ENCODE measurements at regions not wholly inside any gene's neighbourhood (a gene's known extent, or its start where the extent isn't known, plus 50 kb on each side); places are given as distances from the start of the nearest gene placed in this dataset.
A peak's percentile ranks its signal among the peaks of the same experiment; 100 is the strongest.

DNA sequence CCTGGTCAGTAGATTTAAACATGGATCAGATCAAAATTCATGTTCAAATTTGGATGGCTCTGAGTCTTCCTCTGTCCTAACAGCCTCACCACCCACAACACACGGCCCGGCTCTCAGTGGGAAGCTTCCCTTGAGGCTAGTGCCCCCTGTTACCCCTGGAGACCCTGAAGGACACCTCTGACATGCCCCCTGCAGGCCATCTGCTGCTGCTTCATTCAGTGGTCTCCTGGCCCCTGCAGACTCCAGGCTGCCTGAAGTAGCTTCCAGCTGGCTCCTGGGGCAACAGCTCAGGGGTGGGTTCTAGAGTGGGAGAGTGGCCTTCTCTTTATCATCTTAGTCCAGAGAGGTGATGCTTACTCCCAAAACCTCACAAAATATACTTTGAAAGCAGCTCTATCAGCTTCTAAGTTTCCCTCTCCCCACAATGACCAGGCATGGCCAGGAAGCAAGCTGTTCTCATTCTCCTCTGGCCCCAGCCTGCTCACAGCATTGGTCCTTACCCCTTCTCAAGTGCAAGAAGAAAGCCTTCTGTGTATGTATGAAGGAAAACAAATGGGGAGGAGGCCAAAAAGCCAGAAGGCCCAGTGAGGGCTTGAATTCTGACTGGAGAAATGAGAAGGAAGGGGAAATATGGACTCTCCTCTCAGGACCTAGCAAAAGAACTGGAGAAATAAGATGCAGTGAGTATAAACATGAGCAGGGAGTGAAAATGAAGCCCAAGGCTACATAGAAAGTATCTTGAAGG is 189.6 kb upstream of the INHBA start:
- TF ChIP-seq, protein P1, sequence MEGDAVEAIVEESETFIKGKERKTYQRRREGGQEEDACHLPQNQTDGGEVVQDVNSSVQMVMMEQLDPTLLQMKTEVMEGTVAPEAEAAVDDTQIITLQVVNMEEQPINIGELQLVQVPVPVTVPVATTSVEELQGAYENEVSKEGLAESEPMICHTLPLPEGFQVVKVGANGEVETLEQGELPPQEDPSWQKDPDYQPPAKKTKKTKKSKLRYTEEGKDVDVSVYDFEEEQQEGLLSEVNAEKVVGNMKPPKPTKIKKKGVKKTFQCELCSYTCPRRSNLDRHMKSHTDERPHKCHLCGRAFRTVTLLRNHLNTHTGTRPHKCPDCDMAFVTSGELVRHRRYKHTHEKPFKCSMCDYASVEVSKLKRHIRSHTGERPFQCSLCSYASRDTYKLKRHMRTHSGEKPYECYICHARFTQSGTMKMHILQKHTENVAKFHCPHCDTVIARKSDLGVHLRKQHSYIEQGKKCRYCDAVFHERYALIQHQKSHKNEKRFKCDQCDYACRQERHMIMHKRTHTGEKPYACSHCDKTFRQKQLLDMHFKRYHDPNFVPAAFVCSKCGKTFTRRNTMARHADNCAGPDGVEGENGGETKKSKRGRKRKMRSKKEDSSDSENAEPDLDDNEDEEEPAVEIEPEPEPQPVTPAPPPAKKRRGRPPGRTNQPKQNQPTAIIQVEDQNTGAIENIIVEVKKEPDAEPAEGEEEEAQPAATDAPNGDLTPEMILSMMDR (IDR thresholded peaks at IDR 0.05; ENCODE audit: unreplicated experiment) = peak; percentile 20
- no peak overlapping the region for H3K27ac Mint-ChIP-seq (ENCODE audit: unreplicated experiment)
- H3K9me3 Mint-ChIP-seq (ENCODE audit: unreplicated experiment) = no peaks in the 10 kb centered on the region
- no peaks in the 10 kb centered on the region for H3K27me3 Mint-ChIP-seq (ENCODE audit: unreplicated experiment)
- no peaks in the 10 kb centered on the region for H3K36me3 Mint-ChIP-seq (ENCODE audit: low read depth, unreplicated experiment)
- DNase-seq (ENCODE audit: low spot score) = peak; percentile 37
- no peaks in the 10 kb centered on the region for H3K4me1 Mint-ChIP-seq (ENCODE audit: unreplicated experiment)
- no peak overlapping the region for H3K4me3 Mint-ChIP-seq (ENCODE audit: unreplicated experiment)

DNA sequence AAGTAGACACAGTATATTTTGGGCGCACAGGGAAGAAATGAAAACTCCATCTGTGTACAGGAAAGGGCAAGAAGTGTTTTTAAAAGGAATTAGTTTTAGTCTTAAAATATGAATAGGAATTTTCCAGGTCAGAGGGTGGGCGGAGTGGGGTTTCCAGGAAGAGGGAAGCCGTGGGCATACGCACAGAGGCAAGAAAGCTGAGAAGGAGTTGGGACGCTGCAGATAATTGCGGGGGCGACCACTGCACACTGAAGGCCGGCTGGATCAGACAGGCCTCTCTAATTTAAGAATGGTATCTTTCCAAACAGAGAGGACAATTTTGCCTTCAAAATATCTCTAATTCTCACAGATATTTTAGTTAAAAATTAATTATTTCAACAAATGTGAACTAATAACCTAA is 189.1 kb upstream of the INHBA start:
- no peaks in the 10 kb centered on the region for H3K36me3 Mint-ChIP-seq (ENCODE audit: low read depth, unreplicated experiment)

DNA sequence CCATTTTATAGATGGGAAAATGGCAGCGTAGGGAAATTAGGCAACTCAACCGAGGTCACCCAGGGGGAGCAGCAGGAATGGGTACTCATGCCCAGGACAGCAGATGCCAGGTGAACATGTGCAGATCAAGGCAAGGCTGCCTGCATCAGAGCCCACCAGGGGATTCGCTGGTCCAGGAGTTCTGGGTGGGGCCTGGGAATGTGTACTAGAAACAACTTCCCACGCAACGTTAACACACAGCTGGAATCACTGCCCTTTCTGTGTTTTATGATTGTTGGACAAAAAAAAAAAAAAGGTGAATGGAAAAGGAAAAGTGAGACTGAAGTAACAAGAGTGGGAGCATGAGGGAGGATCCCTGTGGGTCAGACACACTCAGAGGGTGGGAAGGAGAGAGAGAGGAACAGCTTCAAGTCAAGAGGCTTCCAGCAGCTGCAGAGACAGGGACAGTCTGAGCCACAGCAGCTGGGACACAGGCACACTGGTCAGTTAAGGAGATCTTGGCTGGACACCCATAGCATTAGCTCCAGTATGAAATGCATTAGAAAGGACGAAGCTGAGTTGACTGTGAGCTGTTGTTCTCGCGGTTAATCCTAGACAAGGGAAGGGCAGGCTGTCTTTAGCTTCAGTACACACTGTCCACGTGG is 187.9 kb upstream of the INHBA start:
- H3K27ac Mint-ChIP-seq (ENCODE audit: unreplicated experiment) = no peak overlapping the region

More for the DNA sequence above, 189.1 kb upstream of the INHBA start:
- H3K4me1 Mint-ChIP-seq (ENCODE audit: unreplicated experiment) = no peaks in the 10 kb centered on the region
- no peaks in the 10 kb centered on the region for H3K9me3 Mint-ChIP-seq (ENCODE audit: unreplicated experiment)
- H3K27me3 Mint-ChIP-seq (ENCODE audit: unreplicated experiment) = peaks cover 2% of the 10 kb centered on the region
- no peak overlapping the region for H3K4me3 Mint-ChIP-seq (ENCODE audit: unreplicated experiment)
- TF ChIP-seq, protein P1 (IDR thresholded peaks at IDR 0.05; ENCODE audit: unreplicated experiment) = no peak
- no peak overlapping the region for H3K27ac Mint-ChIP-seq (ENCODE audit: unreplicated experiment)
- DNase-seq (ENCODE audit: low spot score) = no peak

GRCh38 chr7:41889472-41889871 is 186.6 kb upstream of the INHBA start:
- Mint-ChIP-seq H3K27me3 (ENCODE audit: unreplicated experiment) (peaks cover 2% of the 10 kb centered on the region), H3K4me3 (ENCODE audit: unreplicated experiment) (no peak overlapping the region), H3K9me3 (ENCODE audit: unreplicated experiment) (no peaks in the 10 kb centered on the region), H3K36me3 (ENCODE audit: low read depth, unreplicated experiment) (no peaks in the 10 kb centered on the region), H3K4me1 (ENCODE audit: unreplicated experiment) (peaks cover 2% of the 10 kb centered on the region), H3K27ac (ENCODE audit: unreplicated experiment) (no peak overlapping the region)
- DNase-seq (ENCODE audit: low spot score) = no peak
- TF ChIP-seq, protein P1 (IDR thresholded peaks at IDR 0.05; ENCODE audit: unreplicated experiment) = no peak

More for the DNA sequence above, 187.9 kb upstream of the INHBA start:
- Mint-ChIP-seq H3K27me3 (ENCODE audit: unreplicated experiment) (peaks cover 2% of the 10 kb centered on the region), H3K4me1 (ENCODE audit: unreplicated experiment) (no peaks in the 10 kb centered on the region), H3K9me3 (ENCODE audit: unreplicated experiment) (no peaks in the 10 kb centered on the region), H3K4me3 (ENCODE audit: unreplicated experiment) (no peak overlapping the region), H3K36me3 (ENCODE audit: low read depth, unreplicated experiment) (no peaks in the 10 kb centered on the region)
- no peak for DNase-seq (ENCODE audit: low spot score)
- TF ChIP-seq, protein P1 (IDR thresholded peaks at IDR 0.05; ENCODE audit: unreplicated experiment) = no peak

DNA sequence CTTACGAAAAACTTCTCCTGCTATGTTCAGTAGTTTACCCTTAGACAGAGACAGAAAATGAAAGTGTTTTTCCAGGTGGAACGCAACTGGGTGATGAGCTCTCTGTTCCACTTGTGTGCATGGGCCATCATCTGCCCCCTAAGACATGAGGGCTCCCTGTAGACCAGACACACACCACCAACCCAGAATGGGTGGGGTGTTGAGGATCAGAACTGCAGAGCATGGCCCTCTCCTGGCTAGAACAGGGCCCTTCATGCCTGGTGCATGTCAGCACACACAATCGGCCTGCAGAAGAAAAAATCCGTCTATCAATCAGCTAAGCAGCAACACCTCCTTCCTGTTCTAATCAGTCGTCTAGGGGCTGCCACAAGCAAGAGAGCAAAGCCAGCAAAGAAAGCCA is 186.2 kb upstream of the INHBA start:
- Mint-ChIP-seq H3K4me3 (ENCODE audit: unreplicated experiment) (no peak overlapping the region), H3K9me3 (ENCODE audit: unreplicated experiment) (no peaks in the 10 kb centered on the region), H3K27me3 (ENCODE audit: unreplicated experiment) (peaks cover 2% of the 10 kb centered on the region), H3K36me3 (ENCODE audit: low read depth, unreplicated experiment) (no peaks in the 10 kb centered on the region), H3K27ac (ENCODE audit: unreplicated experiment) (no peak overlapping the region), H3K4me1 (ENCODE audit: unreplicated experiment) (peaks cover 2% of the 10 kb centered on the region)
- DNase-seq (ENCODE audit: low spot score) = no peak
- TF ChIP-seq, protein P1 (IDR thresholded peaks at IDR 0.05; ENCODE audit: unreplicated experiment) = no peak

All from endothelial cell (in vitro differentiated cells).